ENCODE measurements at regions not wholly inside any gene's neighbourhood (a gene's known extent, or its start where the extent isn't known, plus 50 kb on each side); places are given as distances from the start of the nearest gene placed in this dataset.

DNA sequence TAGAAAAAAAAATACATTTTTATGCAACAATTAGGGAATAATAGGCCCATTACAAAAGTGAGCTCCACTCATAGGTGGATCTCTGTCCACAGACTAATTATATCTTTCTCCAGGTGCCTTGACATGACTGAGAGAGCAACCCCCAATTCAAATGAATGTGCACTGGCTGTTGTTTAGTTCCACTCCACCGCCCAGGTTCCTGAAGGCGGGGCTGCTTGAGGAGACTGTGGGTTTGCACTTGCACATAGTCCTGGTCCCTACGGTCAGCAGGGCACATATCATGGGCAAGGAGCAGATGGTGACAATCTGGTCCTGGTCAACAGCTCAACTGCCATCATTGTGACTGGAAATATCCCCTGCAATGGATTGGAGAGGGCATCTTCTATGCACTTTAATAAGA lies 195.6 kb upstream of the PWP1 start:
- Histone ChIP-seq H2BK12ac (ENCODE audit: low read depth, low read length) (no peak overlapping the region), H3K23me2 (ENCODE audit: low read depth, low read length) (no peaks in the 10 kb centered on the region; the same call in 1 of the 2 replicates), H3K79me2 (ENCODE audit: control insufficient read depth in 1 of 2, insufficient read depth in 2 of 2, low read length in 2 of 2) (no peaks in the 10 kb centered on the region), H3K27ac (ENCODE audit: low read depth, low read length) (no peak overlapping the region), H2AFZ (ENCODE audit: low read length) (no peak overlapping the region), H4K20me1 (replicated peaks in 1 of 2; ENCODE audit: control insufficient read depth in 1 of 2, insufficient read depth in 2 of 2, low read length in 2 of 2) (no peaks in the 10 kb centered on the region), H2BK20ac (ENCODE audit: low read length) (no peak overlapping the region), H3K56ac (replicated peaks; ENCODE audit: insufficient read length, low read depth, low read length) (no peak overlapping the region), H4K5ac (ENCODE audit: insufficient read length, low read depth, low read length) (no peak overlapping the region), H3K27me3 (replicated peaks in 1 of 4; ENCODE audit: control insufficient read depth in 3 of 4, extremely low read depth in 1 of 4, insufficient read depth in 3 of 4, low read length in 3 of 4) (no peaks in the 10 kb centered on the region), H3K4me3 (ENCODE audit: extremely low read depth in 1 of 4, insufficient read depth in 2 of 4, low read depth in 3 of 4, low read length in 4 of 4) (no peak overlapping the region), H3K36me3 (ENCODE audit: control insufficient read depth in 2 of 4, insufficient read depth in 4 of 4, low read length in 3 of 4) (no peaks in the 10 kb centered on the region), H3K9me3 (ENCODE audit: insufficient read depth in 2 of 2, low read depth in 1 of 2, low read length in 1 of 2) (no peaks in the 10 kb centered on the region), H3K18ac (ENCODE audit: extremely low read depth, low read length) (no peak overlapping the region), H2BK5ac (ENCODE audit: low read depth, low read length) (no peak overlapping the region), H4K8ac (ENCODE audit: extremely low read depth, insufficient read depth, low read length) (no peak overlapping the region), H3K79me1 (ENCODE audit: low read depth, low read length) (no peaks in the 10 kb centered on the region), H3K23ac (ENCODE audit: insufficient read length) (no peak overlapping the region), H2AK5ac (ENCODE audit: low read depth, low read length) (no peak overlapping the region), H3K4me1 (replicated peaks in 1 of 4; ENCODE audit: control insufficient read depth in 3 of 4, insufficient read depth in 4 of 4, low read length in 3 of 4) (no peaks in the 10 kb centered on the region; a peak in 1 of 7 replicates), H2BK120ac (replicated peaks; ENCODE audit: low read depth, low read length) (no peak overlapping the region), H2BK15ac (ENCODE audit: low read length) (no peak overlapping the region; the same call in 1 of the 2 replicates), H3K9ac (replicated peaks in 1 of 4; ENCODE audit: extremely low read depth in 1 of 4, low read depth in 3 of 4, low read length in 3 of 4) (no peak overlapping the region), H3K4me2 (ENCODE audit: insufficient read depth in 1 of 2, low read depth in 2 of 2, low read length in 2 of 2) (no peak overlapping the region), H3K14ac (ENCODE audit: insufficient read length) (no peak overlapping the region), H4K91ac (replicated peaks; ENCODE audit: insufficient read length, low read length) (no peak overlapping the region), H3K4ac (replicated peaks; ENCODE audit: insufficient read length, low read depth, low read length) (no peak overlapping the region)
- DNase-seq (ENCODE audit: low read depth in 1 of 2, low spot score in 2 of 2) (no peak), FAIRE-seq (no peak)
- 100% methylated on average over 3 of the region's 3 CpGs; no CpG with 5 or more reads in 1 of the 2 experiments for WGBS, 2 experiments (ENCODE audit: extremely low coverage in 1 of 2, insufficient coverage in 1 of 2, insufficient read length in 1 of 2, insufficient replicate concordance in 2 of 2, low coverage in 1 of 2, low lambda C conversion rate in 2 of 2, missing lambda C conversion rate in 1 of 2)
- POLR2A ChIA-PET (ENCODE audit: partially characterized antibody), result no interaction called here
- CTCF ChIA-PET (ENCODE audit: partially characterized antibody), result interaction anchor here (1.3 to 1.8 kb wide), 2 partner anchors 34 to 85 kb away, joined by 3 to 7 read pairs; no protein-coding TSS in a partner anchor
- TF ChIP-seq NRF1 (IDR thresholded peaks at IDR 0.05; ENCODE audit: low read depth, low read length), result no peak
- no peak for TF ChIP-seq SP1 (IDR thresholded peaks at IDR 0.05; ENCODE audit: low read depth, low read length)
- no peak for TF ChIP-seq TCF12 (IDR thresholded peaks at IDR 0.05; ENCODE audit: low read depth, low read length)
- no peak for TF ChIP-seq EZH2 (IDR thresholded peaks at IDR 0.05; ENCODE audit: low read depth, low read length, severe bottlenecking)
- no peak for TF ChIP-seq RBBP5 (IDR thresholded peaks at IDR 0.05; ENCODE audit: borderline replicate concordance, low read depth, low read length)
- TF ChIP-seq TAF7 (optimal IDR thresholded peaks at IDR 0.05; ENCODE audit: borderline replicate concordance, low read depth, low read length), result no peak
- TF ChIP-seq KDM5A (IDR thresholded peaks at IDR 0.05; ENCODE audit: low read length), result no peak
- TF ChIP-seq RAD21 (IDR thresholded peaks at IDR 0.05 in 1 of 2, conservative IDR thresholded peaks at IDR 0.05 in 1 of 2; ENCODE audit: low read depth in 2 of 2, low read length in 2 of 2), result no peak
- TF ChIP-seq SAP30 (IDR thresholded peaks at IDR 0.05; ENCODE audit: insufficient read depth, insufficient replicate concordance, low read length), result no peak
- no peak for TF ChIP-seq CTBP2 (IDR thresholded peaks at IDR 0.05; ENCODE audit: borderline replicate concordance, insufficient read depth, insufficient read length, low read length)
- no peak for TF ChIP-seq TAF1 (IDR thresholded peaks at IDR 0.05; ENCODE audit: low read depth, low read length)
- TF ChIP-seq SP4 (IDR thresholded peaks at IDR 0.05; ENCODE audit: low read length), result no peak
- TF ChIP-seq NANOG (IDR thresholded peaks at IDR 0.05; ENCODE audit: insufficient read depth, low read depth, low read length, poor library complexity, severe bottlenecking), result no peak
- TF ChIP-seq PHF8 (conservative IDR thresholded peaks at IDR 0.05; ENCODE audit: low read depth, low read length), result no peak
- no peak for TF ChIP-seq TBP (IDR thresholded peaks at IDR 0.05; ENCODE audit: low read depth, low read length)

All from H1 (cell line).